SK-N-SH (cell line): ENCODE measurements at regions not wholly inside any gene's neighbourhood (a gene's known extent, or its start where the extent isn't known, plus 50 kb on each side); places are given as distances from the start of the nearest gene placed in this dataset.

Experiments
- CTCF ChIP-seq: fragments of 200-600 bp; sonication (generic); IDR thresholded peaks from 2 replicates; pipeline ENCODE4 v1.6.1; 2017; ENCODE audit warnings: antibody characterized with exemption, mild to moderate bottlenecking, moderate library complexity
- GABPA ChIP-seq: IDR thresholded peaks from 2 replicates; pipeline ENCODE4 v1.4.0; 2012; ENCODE audit warnings: low read depth, mild to moderate bottlenecking

GRCh38 chr18:70523035-70523791 lies 234.4 kb downstream of the SOCS6 start:
- TF ChIP-seq CTCF (no peak), GABPA (no peak)
